NCI-H1436 (cell line): ENCODE measurements at regions not wholly inside any gene's neighbourhood (a gene's known extent, or its start where the extent isn't known, plus 50 kb on each side); places are given as distances from the start of the nearest gene placed in this dataset.
"Not testable (repeated sequence)": the region's sequence is repeated elsewhere in the genome, so short reads cannot be mapped to it uniquely, and the experiment has no call there.

Experiments
- DNase-seq: peaks from one replicate; lab custom pipeline; 2025; lab: John Stamatoyannopoulos, UW

- DNase-seq, result no peak
Observed at GRCh38 chr12:127133675-127134335, 1133.2 kb upstream of the TMEM132C start.

GRCh38 chr12:127140864-127141484 is 1126.0 kb upstream of the TMEM132C start:
- DNase-seq, result not testable (repeated sequence)

- DNase-seq, result no peak
Observed at GRCh38 chr12:127143020-127143419, 1124.0 kb upstream of the TMEM132C start.

- no peak for DNase-seq
Observed at GRCh38 chr12:127144770-127145169, 1122.2 kb upstream of the TMEM132C start.

- DNase-seq, result no peak
Observed at GRCh38 chr12:127145241-127145928, 1121.6 kb upstream of the TMEM132C start.

- peak; percentile 81 for DNase-seq
Observed at GRCh38 chr12:127145929-127146789, 1120.8 kb upstream of the TMEM132C start.

GRCh38 chr12:127146991-127147718 is 1119.8 kb upstream of the TMEM132C start:
- no peak for DNase-seq

- DNase-seq, result no peak
Observed at GRCh38 chr12:127147724-127148123, 1119.2 kb upstream of the TMEM132C start.

GRCh38 chr12:127148318-127148717 is 1118.7 kb upstream of the TMEM132C start:
- no peak for DNase-seq

GRCh38 chr12:127149226-127149964 is 1117.6 kb upstream of the TMEM132C start:
- no peak for DNase-seq

GRCh38 chr12:127150028-127150427 is 1116.9 kb upstream of the TMEM132C start:
- DNase-seq, result no peak

GRCh38 chr12:127150479-127150878 is 1116.5 kb upstream of the TMEM132C start:
- DNase-seq, result no peak

GRCh38 chr12:127150956-127151355 is 1116.0 kb upstream of the TMEM132C start:
- DNase-seq, result no peak

- DNase-seq, result no peak
Observed at GRCh38 chr12:127153996-127154395, 1113.0 kb upstream of the TMEM132C start.

GRCh38 chr12:127154830-127155229 is 1112.1 kb upstream of the TMEM132C start:
- DNase-seq, result not testable (repeated sequence)

- DNase-seq, result not testable (repeated sequence)
Observed at GRCh38 chr12:127155935-127156619, 1110.9 kb upstream of the TMEM132C start.

- not testable (repeated sequence) for DNase-seq
Observed at GRCh38 chr12:127157501-127158366, 1109.2 kb upstream of the TMEM132C start.

- no peak for DNase-seq
Observed at GRCh38 chr12:127158385-127159061, 1108.4 kb upstream of the TMEM132C start.

GRCh38 chr12:127161466-127161865 is 1105.5 kb upstream of the TMEM132C start:
- DNase-seq, result no peak
